HG02588 (cell line): ENCODE measurements at regions not wholly inside any gene's neighbourhood (a gene's known extent, or its start where the extent isn't known, plus 50 kb on each side); places are given as distances from the start of the nearest gene placed in this dataset.
"Not testable (repeated sequence)": the region's sequence is repeated elsewhere in the genome, so short reads cannot be mapped to it uniquely, and the experiment has no call there.

Source experiments
- ATAC-seq: cut with Tn5 transposase; IDR thresholded peaks from one replicate; pipeline ENCODE4 v1.9.1; 2021; ENCODE audit warnings: mild to moderate bottlenecking, moderate library complexity; ENCODE audit not compliant: unreplicated experiment

DNA sequence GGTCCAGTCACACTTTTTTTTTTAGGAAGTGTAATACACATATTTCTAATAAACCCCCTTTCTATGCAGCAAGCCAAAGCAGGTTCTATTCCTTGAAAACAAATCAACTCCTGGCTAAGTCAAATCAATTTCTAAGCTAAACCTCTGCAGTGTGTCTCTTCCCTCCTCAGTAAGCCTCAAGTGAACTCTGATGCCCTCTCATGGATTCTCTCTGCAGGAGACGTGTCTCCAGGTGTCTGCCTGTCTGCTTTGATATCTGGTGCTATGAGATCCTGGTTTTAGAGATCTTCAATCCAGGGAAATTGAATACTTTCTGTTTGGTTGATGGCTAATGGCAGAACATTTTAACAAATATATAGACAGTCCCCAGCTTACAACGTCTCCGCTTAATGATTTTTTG, 791.7 kb downstream of the AACS start:
- ATAC-seq, result no peak

DNA sequence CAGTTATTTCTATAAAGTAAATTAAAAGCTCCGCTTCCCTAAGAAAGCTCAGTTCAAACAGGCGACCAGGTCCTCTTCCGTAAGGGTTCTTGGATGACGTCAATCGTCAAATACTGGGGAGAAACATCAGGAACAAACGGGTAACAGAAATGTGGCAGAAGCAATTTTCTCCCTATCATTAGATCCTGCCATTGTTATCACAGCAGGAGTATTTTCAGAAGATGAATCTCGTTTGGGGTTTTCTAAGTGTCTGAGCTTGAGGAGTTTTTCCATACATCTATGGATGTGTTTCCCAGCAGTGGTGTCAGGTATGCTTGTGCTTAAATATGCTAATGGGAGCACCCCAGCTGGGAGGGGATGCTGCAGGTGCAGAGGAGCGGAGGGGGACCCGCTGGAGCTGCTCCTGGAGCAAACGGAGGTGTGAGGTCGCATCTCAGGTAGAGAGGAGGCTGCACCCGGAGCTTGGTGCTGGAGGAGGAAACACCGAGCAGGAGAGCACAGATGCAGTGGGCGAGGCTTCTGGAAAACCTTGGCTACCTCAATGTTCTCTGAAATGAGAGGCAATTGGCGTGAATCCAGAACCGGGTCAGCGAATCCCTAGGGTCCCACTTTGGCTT, 795.5 kb downstream of the AACS start:
- no peak for ATAC-seq

- ATAC-seq, result no peak
Measured at GRCh38 chr12:125861299-125862281, 796.4 kb downstream of the AACS start.

DNA sequence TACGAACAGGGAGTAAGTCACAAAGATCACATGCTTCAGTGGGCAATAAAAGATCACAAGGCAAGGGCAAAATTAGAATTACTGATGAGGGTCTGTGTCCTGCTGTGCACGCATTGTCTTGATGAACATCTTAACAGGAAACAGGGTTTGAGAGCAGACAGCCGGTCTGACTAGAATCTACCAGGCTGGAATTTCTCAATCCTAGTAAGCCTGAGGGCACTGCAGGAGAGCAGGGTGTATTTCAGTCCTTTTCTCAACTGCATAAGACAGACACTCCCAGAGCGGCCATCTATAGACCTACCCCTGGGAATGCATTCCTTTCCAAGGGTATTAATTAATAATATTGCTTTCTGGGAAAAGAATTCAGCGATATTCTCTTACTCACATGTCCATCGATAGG, 800.0 kb downstream of the AACS start:
- not testable (repeated sequence) for ATAC-seq

DNA sequence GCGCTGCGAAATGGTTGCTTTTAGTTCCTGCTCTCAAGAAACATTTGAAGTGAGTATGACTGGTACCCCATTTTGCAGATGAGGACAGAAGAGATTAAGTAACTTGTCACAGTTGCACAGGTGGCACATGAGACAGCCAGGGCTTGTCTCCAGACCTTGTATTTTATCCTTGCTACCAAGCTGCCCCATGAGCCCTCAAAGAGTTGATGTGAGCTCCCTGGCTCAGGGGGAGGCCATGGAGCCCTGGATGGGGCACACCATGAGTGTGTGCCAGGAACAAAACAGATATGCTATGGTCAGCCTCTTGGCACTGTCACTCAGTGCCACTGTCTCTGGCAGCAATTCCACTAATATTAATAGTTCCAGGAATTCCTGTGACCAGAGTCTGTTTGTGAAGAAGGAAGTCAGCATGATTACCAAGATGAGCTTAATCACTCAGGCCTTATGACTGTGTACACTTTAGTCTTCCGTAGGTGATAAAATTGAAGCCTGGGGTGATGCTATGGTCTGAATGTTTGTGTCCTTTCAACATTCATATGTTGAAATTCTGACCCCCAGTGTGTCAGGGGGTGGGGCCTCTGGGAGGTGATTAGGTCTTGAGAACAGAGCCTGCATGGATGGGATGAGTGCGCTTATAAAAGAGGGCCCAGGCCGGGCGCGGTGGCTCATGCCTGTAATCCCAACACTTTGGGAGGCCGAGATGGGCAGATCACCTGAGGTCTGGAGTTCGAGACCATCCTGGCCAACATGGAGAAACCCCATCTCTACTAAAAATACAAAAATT, 806.8 kb downstream of the AACS start:
- no peak for ATAC-seq

DNA sequence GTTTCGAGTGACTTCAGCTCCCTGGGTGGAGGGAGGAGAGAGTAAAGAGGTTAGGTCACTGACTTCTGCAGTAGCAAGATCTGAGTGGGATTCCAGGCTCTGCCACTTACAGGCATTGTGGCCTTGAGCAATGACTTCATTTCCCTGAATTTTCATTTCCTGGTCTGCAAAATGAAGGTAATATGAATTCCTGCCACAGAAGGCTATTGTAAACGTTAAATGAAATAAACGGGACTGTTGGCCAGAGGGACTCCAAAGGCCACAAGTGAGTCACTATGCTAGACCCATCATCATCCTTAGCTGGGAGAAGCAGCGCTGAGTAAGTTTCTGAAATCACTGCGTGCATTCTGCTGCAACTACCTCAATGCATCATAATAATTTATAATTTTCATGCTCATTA, 807.8 kb downstream of the AACS start:
- no peak for ATAC-seq

- no peak for ATAC-seq
Measured at GRCh38 chr12:125878483-125878882, 813.2 kb downstream of the AACS start.

- ATAC-seq, result no peak
Measured at GRCh38 chr12:125882141-125882540, 816.9 kb downstream of the AACS start.

DNA sequence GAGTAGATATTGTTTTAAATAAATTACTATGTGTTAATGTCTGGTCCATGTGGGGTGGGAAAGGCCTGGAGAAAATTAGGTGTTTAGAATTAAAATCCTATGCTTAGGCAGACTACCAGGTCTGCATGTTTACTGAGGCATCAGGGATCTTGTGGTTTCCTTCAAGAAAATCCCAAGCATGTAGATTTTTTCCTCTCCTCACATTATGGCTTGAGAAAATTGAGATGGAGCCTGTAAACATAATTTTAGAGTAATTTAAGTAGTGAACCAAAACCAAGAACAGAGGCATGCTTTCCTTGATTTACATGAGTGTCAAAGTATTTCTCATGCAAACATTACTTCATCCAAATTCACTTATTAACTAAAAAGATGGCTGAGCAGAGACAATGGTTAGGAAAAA, 823.7 kb downstream of the AACS start:
- ATAC-seq, result no peak

DNA sequence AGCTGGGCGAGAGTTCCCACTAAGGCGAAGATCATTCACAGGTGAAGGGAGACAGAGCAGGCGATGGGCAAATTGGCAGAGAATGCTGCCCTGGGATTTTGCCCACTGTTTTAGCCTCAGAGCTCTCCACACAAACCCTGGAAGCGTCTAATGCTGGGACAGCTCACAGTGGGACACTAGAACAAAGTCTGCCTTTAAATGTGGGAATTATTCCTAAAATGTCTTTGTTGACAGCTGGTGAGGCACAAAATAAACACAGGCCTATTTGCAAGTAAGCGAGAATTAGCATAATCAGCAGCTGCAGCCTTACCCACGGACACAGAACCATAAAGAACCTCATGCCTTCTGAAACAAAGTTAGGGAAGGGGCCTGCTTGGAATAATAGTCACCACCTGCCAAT, 824.5 kb downstream of the AACS start:
- no peak for ATAC-seq

- ATAC-seq, result no peak
Measured at GRCh38 chr12:125890366-125890905, 825.2 kb downstream of the AACS start.

GRCh38 chr12:125890971-125891370, 825.7 kb downstream of the AACS start:
- ATAC-seq, result no peak

DNA sequence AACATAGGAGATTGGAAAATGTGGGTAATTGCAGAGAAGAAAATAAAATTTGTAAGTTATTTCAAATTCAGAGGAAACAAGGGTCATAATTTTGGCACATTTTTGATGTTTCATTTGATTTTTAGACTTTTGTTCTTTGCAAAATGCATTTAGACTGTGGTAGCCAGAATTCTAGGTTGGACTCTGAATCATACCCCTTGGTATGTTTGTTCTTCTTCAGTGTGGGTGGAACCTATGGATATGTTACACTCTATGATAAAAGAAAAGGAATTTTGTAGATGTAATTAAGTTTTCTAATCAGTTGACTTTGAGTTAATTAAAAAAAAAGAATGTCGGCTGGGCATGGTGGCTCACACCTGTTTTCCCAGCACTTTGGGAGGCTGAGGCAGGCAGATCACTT, 827.0 kb downstream of the AACS start:
- ATAC-seq, result no peak

DNA sequence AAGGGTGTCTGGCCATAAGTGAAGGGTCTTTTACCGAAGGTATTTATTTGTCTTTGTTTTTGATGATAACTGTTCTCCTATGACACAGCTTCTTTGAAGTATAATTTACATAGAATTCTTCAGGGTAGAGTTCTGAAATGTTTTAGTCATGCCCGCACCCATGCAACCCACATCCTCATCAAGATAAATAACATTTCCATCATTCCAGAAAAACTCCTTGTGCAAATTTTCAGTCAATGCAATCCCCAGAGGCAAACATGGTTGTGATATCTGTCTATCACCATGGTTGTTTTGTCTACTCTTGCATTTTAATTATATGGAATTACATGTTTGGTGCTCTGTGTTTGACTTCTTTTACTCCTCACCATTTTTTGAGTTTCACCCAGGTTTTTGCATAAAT, 837.8 kb downstream of the AACS start:
- no peak for ATAC-seq

- no peak for ATAC-seq
Measured at GRCh38 chr12:125907351-125907750, 842.1 kb downstream of the AACS start.

DNA sequence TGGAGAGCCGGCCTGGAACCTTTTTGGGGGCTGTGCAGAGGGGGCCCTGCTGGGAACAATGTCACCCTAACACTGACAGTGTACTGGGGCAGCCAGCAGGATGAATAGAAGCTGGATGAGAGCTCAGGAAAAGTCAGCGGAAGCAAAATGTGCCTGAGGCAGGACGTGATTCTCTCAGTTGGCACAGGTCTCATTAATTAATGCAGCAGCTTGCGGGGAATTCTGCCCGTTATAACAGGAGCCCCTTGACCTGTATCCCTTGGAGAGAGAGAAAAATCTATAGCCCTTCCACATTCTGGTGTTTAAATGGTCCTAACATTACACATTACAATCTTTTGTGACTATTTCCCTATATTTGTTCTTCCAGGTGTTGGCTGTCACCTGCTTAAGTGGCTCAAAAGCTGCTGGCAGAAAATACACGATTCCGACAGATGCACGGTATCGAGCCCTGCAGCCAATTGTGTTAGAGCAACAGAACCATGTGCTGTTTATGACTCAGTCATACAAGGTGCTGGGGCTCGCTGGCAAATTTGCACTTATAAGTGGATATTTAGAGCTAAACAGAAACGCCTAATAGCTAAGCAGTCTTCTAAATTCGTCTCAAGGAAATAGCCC, 854.7 kb downstream of the AACS start:
- no peak for ATAC-seq

DNA sequence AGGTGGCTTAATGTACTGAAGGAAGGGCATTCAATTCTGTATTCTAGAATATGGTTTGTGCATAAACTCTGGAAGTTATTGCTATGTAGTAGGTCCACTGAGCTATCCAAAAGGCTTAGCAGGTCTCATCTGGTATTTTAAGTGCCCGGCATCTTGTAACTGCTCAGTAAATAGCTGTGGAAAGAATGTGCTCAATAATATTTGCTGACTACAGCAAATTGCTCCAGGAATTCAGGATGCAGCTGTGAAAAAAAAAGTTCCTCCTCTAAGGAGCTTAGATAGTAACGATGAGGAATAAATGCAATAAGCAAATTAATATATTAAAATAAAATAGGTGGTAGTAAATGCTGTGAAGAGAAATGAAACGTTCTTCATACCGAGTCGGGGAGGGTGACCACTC, 857.1 kb downstream of the AACS start:
- no peak for ATAC-seq

DNA sequence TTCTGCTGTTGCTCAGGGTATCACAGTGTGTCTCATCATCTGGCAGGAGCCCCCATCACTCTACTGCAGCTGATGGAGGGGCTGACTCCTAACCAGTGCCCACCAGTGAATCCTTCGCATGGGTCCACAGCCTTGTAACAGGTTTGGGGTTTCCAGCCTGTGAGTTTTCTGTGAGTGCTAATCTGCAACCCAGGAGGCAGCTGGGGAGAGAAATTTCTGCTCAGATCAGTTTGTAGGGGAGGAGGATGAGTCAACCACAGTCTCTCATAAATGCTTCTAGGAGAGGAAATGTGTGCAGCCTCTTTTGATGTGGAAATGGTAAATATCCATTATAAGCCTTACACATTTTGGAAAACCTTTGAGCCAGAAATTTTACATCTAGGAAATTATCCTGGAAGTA, 871.3 kb downstream of the AACS start:
- no peak for ATAC-seq

GRCh38 chr12:125944446-125944845, 879.2 kb downstream of the AACS start:
- no peak for ATAC-seq

GRCh38 chr12:125949471-125949870, 884.2 kb downstream of the AACS start:
- ATAC-seq, result no peak

GRCh38 chr12:125954362-125954761, 889.1 kb downstream of the AACS start:
- ATAC-seq, result no peak
